Hepatocyte (in vitro differentiated cells): ENCODE measurements at regions not wholly inside any gene's neighbourhood (a gene's known extent, or its start where the extent isn't known, plus 50 kb on each side); places are given as distances from the start of the nearest gene placed in this dataset.

ENCODE experiments used
- DNase-seq: peaks from one replicate; pipeline ENCODE4 v3.0.0-alpha.2; 2016; ENCODE audit warnings: low spot score
- H2AFZ ChIP-seq: fragments of 200-600 bp; sonication (generic); 2 replicates; pipeline ENCODE4 v1.6.0; 2016; ENCODE audit warnings: antibody characterized with exemption, mild to moderate bottlenecking
- H3K27ac ChIP-seq: fragments of 200-600 bp; sonication (generic); 2 replicates; pipeline ENCODE4 v1.5.1; 2016; ENCODE audit warnings: mild to moderate bottlenecking
- H3K27me3 ChIP-seq: fragments of 200-600 bp; sonication (generic); 2 replicates; pipeline ENCODE4 v1.6.1; 2016
- H3K36me3 ChIP-seq: fragments of 200-600 bp; sonication (generic); replicated peaks from 2 replicates; pipeline ENCODE4 v1.5.1; 2016; ENCODE audit warnings: low read depth; ENCODE audit not compliant: insufficient read depth
- H3K4me1 ChIP-seq: fragments of 200-600 bp; sonication (generic); 2 replicates; pipeline ENCODE4 v1.5.1; 2016; ENCODE audit warnings: mild to moderate bottlenecking, moderate library complexity; ENCODE audit not compliant: insufficient read depth
- H3K4me2 ChIP-seq: fragments of 200-600 bp; sonication (generic); 2 replicates; pipeline ENCODE4 v1.6.0; 2016
- H3K4me3 ChIP-seq: fragments of 200-600 bp; sonication (generic); 2 replicates; pipeline ENCODE4 v1.5.1; 2016; ENCODE audit warnings: mild to moderate bottlenecking
- H3K79me2 ChIP-seq: fragments of 200-600 bp; sonication (generic); 2 replicates; pipeline ENCODE4 v1.6.0; 2017; ENCODE audit warnings: mild to moderate bottlenecking
- H3K9me2 ChIP-seq: fragments of 200-600 bp; sonication (generic); replicated peaks from 2 replicates; pipeline ENCODE4 v1.6.0; 2017; ENCODE audit warnings: mild to moderate bottlenecking; ENCODE audit not compliant: insufficient read depth
- H3K9me3 ChIP-seq: fragments of 200-600 bp; sonication (generic); 2 replicates; pipeline ENCODE4 v1.5.1; 2016; ENCODE audit warnings: low read depth, mild to moderate bottlenecking
- H4K20me1 ChIP-seq: fragments of 200-600 bp; sonication (generic); 2 replicates; pipeline ENCODE4 v1.6.0; 2016; ENCODE audit warnings: mild to moderate bottlenecking; ENCODE audit not compliant: insufficient read depth, poor library complexity, severe bottlenecking
- EZH2 ChIP-seq: fragments of 200-600 bp; sonication (generic); IDR thresholded peaks from 2 replicates; pipeline ENCODE4 v1.6.1; 2016; ENCODE audit warnings: antibody characterized with exemption, mild to moderate bottlenecking, borderline replicate concordance
- EZH2phosphoT487 ChIP-seq: fragments of 200-600 bp; sonication (generic); IDR thresholded peaks from one replicate; pipeline ENCODE4 v1.6.1; 2018; ENCODE audit warnings: antibody characterized with exemption, mild to moderate bottlenecking, low read depth, moderate library complexity; ENCODE audit not compliant: unreplicated experiment, severe bottlenecking
- WGBS: methylation state at CpG from one replicate; pipeline ENCODE4 v1.1.6; 2016; ENCODE audit warnings: low lambda C conversion rate; ENCODE audit errors: missing lambda C conversion rate; 5-methylcytosine and 5-hydroxymethylcytosine counted together
- TF ChIP-seq, protein P1 (sequence below): fragments of 200-600 bp; sonication (generic); IDR thresholded peaks from 2 replicates; pipeline ENCODE4 v1.5.1; 2016; ENCODE audit warnings: antibody characterized with exemption, mild to moderate bottlenecking; ENCODE audit not compliant: poor library complexity

DNA sequence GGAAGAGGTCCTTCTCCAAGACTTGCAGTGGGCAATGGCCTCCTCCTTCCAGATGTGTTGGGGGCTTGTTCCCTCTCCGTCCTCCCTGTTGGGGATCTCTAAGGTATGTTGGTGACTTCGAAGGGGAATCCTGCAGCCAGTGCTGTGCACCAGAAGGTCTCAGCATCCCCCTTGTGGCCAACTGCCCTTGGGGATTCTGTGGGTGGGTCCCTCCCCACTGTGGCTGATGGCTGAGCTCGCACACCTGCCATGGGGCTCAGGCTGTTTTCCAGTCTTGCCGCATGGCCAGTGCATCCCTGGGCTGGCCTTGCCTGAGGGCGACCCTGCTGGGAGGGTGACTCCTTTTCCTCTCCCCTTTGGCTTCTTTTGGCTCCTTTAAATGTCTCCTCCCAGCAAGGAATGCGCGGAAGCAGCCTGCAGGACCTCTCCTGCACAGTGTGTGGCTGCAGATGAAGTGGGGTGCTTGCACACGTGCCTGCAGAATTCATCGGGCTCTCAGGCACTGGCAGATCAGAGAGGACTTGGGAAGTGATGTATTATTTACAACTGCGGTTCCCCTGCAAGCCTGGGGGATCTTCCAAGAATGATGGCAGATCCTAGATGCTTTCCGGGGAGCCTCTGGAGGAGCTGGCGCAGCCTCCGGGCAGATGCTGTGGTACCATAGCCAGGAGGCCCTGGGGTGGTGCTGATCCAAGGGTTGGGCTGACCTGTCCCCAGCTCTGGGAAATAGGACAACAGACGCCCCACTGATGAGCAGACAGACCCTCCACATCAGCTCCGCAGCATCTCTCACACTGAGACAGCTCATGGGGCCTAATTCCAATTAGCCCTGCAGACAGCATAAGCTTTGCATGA, 410.0 kb downstream of the TCERG1L start:
- no peak for DNase-seq
- Histone ChIP-seq H3K9me3 (no peaks in the 10 kb centered on the region), H3K4me3 (no peak overlapping the region), H3K27ac (no peak overlapping the region), H3K36me3 (no peaks in the 10 kb centered on the region), H3K9me2 (no peaks in the 10 kb centered on the region), H3K4me2 (no peak overlapping the region), H3K4me1 (no peaks in the 10 kb centered on the region), H4K20me1 (no peaks in the 10 kb centered on the region), H3K27me3 (no peaks in the 10 kb centered on the region), H3K79me2 (no peaks in the 10 kb centered on the region), H2AFZ (no peak overlapping the region)
- TF ChIP-seq, protein P1, sequence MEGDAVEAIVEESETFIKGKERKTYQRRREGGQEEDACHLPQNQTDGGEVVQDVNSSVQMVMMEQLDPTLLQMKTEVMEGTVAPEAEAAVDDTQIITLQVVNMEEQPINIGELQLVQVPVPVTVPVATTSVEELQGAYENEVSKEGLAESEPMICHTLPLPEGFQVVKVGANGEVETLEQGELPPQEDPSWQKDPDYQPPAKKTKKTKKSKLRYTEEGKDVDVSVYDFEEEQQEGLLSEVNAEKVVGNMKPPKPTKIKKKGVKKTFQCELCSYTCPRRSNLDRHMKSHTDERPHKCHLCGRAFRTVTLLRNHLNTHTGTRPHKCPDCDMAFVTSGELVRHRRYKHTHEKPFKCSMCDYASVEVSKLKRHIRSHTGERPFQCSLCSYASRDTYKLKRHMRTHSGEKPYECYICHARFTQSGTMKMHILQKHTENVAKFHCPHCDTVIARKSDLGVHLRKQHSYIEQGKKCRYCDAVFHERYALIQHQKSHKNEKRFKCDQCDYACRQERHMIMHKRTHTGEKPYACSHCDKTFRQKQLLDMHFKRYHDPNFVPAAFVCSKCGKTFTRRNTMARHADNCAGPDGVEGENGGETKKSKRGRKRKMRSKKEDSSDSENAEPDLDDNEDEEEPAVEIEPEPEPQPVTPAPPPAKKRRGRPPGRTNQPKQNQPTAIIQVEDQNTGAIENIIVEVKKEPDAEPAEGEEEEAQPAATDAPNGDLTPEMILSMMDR, result no peak
- no peak for TF ChIP-seq EZH2phosphoT487
- WGBS, result 86% methylated on average over 15 of the region's 15 CpGs

DNA sequence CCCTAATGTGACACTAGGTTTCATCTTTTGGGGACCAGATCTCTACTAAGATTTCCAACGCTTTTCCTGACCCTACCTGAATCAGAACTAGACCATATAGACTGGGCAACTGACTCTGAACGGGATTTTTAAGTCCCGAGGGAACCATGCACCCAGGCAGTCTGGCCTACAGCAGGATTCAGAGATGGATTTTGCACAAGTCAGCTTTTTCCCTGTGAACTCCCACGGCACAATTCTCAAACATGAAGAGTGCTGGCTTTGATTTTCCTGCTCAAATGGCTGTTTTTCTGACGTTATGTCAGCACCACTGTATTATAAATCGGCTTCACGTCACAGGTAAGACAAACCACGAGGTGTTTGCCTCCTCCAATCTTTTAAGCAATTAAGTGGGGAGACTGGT, 409.1 kb downstream of the TCERG1L start:
- Histone ChIP-seq H3K79me2 (no peaks in the 10 kb centered on the region), H3K4me1 (no peaks in the 10 kb centered on the region), H3K9me2 (no peaks in the 10 kb centered on the region), H3K4me3 (no peak overlapping the region), H4K20me1 (no peaks in the 10 kb centered on the region), H3K4me2 (no peak overlapping the region), H3K36me3 (no peaks in the 10 kb centered on the region), H3K9me3 (no peaks in the 10 kb centered on the region), H2AFZ (no peak overlapping the region), H3K27ac (no peak overlapping the region), H3K27me3 (no peaks in the 10 kb centered on the region)
- WGBS, result 72% methylated on average over 8 of the region's 8 CpGs
- TF ChIP-seq EZH2, result no peak
- TF ChIP-seq, protein P1, result no peak
- no peak for TF ChIP-seq EZH2phosphoT487
- no peak for DNase-seq

DNA sequence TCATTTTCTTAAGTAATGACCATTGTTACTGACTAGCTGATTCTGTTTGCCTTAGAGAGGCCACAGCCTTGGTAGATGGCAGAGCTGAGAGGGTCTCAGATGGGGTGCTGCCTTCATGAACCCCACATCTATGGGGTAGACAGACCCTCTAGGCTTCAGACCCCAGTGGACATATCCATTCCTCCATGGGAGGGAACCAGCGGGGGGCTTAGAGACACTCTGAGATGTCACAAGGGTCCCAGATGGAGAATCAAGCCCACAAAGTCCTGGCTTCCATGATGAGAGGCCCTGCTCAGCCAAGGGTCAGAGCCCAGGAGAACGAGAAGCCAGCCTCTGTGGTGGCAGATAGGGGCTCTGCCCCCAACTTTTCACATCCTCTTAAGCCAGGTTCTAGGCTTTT, 408.6 kb downstream of the TCERG1L start:
- Histone ChIP-seq H3K79me2 (no peaks in the 10 kb centered on the region), H3K4me3 (no peak overlapping the region), H3K27me3 (no peaks in the 10 kb centered on the region), H3K9me2 (no peaks in the 10 kb centered on the region), H3K27ac (no peak overlapping the region), H4K20me1 (no peaks in the 10 kb centered on the region), H3K4me2 (no peak overlapping the region), H3K9me3 (no peaks in the 10 kb centered on the region), H3K4me1 (no peaks in the 10 kb centered on the region), H3K36me3 (no peaks in the 10 kb centered on the region), H2AFZ (no peak overlapping the region)
- no peak for DNase-seq
- 83% methylated on average over 2 of the region's 2 CpGs for WGBS
- TF ChIP-seq, protein P1, result no peak
- no peak for TF ChIP-seq EZH2
- TF ChIP-seq EZH2phosphoT487, result no peak
